NCI-H748 treated with DMSO at 0.1 percent for 48 hours (cell line): ENCODE measurements at regions not wholly inside any gene's neighbourhood (a gene's known extent, or its start where the extent isn't known, plus 50 kb on each side); places are given as distances from the start of the nearest gene placed in this dataset.

Experiments used
- DNase-seq: peaks from one replicate; lab custom pipeline; 2025; lab: John Stamatoyannopoulos, UW

- no peak for DNase-seq
Measured at GRCh38 chr2:23294238-23294637, 90.7 kb upstream of the KLHL29 start.

GRCh38 chr2:23296691-23297090 lies 88.3 kb upstream of the KLHL29 start:
- DNase-seq: no peak

GRCh38 chr2:23297112-23297511 lies 87.9 kb upstream of the KLHL29 start:
- no peak for DNase-seq

- DNase-seq: no peak
Measured at GRCh38 chr2:23298551-23298950, 86.4 kb upstream of the KLHL29 start.

- DNase-seq: no peak
Measured at GRCh38 chr2:23299476-23300195, 85.3 kb upstream of the KLHL29 start.

GRCh38 chr2:23301136-23301535 lies 83.8 kb upstream of the KLHL29 start:
- no peak for DNase-seq

- no peak for DNase-seq
Measured at GRCh38 chr2:23302591-23302990, 82.4 kb upstream of the KLHL29 start.

GRCh38 chr2:23306401-23306800 lies 78.6 kb upstream of the KLHL29 start:
- no peak for DNase-seq

GRCh38 chr2:23311186-23311585 lies 73.8 kb upstream of the KLHL29 start:
- DNase-seq: no peak

GRCh38 chr2:23312996-23313606 lies 71.9 kb upstream of the KLHL29 start:
- no peak for DNase-seq

- no peak for DNase-seq
Measured at GRCh38 chr2:23314687-23315086, 70.3 kb upstream of the KLHL29 start.

GRCh38 chr2:23320058-23320457 lies 64.9 kb upstream of the KLHL29 start:
- DNase-seq: no peak

- DNase-seq: no peak
Measured at GRCh38 chr2:23321751-23322150, 63.2 kb upstream of the KLHL29 start.

- DNase-seq: no peak
Measured at GRCh38 chr2:23322567-23323197, 62.3 kb upstream of the KLHL29 start.

- DNase-seq: no peak
Measured at GRCh38 chr2:23323198-23323916, 61.6 kb upstream of the KLHL29 start.

GRCh38 chr2:23323917-23324680 lies 60.9 kb upstream of the KLHL29 start:
- peak; percentile 5 for DNase-seq

GRCh38 chr2:23326330-23326729 lies 58.6 kb upstream of the KLHL29 start:
- DNase-seq: no peak

- no peak for DNase-seq
Measured at GRCh38 chr2:23327416-23327815, 57.6 kb upstream of the KLHL29 start.

- no peak for DNase-seq
Measured at GRCh38 chr2:23327887-23328286, 57.1 kb upstream of the KLHL29 start.

GRCh38 chr2:23330214-23330613 lies 54.8 kb upstream of the KLHL29 start:
- DNase-seq: no peak
